Stimulated activated CD4-positive, alpha-beta T cell treated with anti-CD3 and anti-CD28 coated beads, Interleukin-4, amount 100 ng/mL, for 48 hours (primary cell): ENCODE measurements at regions not wholly inside any gene's neighbourhood (a gene's known extent, or its start where the extent isn't known, plus 50 kb on each side); places are given as distances from the start of the nearest gene placed in this dataset.

Experiments
- DNase-seq, 2 donors: peaks; one replicate each; pipeline ENCODE4 v3.0.0-alpha.2; 2020; ENCODE audit warnings: low read depth in 2 of 2

DNA sequence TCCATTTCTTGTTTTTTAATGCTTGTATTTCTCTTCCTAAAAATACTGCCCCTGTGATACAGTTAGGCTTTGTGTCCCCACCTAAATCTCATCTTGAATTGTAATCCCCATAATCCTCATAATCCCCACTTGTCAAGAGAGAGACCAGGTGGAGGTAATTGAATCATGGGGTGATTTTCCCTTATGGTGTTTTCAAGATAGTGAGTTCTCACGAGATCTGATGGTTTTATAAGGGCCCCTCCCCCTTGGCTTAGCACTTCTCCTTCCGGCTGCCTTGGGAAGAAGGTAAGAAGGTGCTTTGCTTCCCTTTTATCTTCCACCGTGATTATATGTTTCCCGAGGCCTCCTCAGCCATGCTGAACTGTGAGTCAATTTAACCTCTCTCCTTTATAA lies 227.4 kb downstream of the MAN2A1 start:
- DNase-seq, result no peak

DNA sequence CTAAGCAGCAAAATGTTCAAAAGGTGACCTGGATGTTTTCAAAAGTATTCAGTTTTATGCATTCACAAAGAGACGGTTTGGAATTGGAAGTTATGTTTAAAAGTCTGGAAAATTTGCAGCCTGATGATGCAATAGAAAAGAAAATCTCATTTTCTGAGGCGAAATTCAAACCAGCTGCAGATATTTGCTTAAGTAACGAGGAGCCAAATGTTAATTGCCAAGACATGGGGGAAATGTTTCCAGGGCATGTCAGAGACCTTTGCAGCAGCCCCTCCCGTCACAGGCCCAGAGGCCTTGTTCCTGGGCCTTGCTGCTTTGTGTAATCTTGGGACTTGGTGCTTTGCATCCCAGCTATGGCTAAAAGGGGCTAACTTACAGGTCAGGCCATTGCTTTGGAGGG lies 228.2 kb downstream of the MAN2A1 start:
- no peak for DNase-seq

DNA sequence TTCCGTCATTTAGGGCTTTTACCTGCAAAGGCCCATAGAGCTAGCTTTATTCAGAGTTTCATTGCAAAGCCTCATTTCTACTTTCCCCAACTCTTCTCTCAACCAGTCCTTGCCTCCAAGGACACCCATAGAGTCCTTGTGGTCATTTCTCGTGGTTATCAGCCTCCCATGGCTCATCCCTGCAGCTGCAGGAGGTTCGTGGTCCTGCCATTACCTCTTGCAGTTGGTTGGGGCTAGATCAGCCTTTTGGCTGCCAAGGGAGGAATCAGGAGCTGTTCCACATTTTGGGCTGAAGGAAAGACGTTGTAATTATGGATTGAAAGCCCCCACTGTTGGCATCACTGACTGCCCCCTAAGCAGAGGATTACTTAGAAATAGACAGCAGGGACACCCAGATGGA lies 231.0 kb downstream of the MAN2A1 start:
- DNase-seq, result no peak

DNA sequence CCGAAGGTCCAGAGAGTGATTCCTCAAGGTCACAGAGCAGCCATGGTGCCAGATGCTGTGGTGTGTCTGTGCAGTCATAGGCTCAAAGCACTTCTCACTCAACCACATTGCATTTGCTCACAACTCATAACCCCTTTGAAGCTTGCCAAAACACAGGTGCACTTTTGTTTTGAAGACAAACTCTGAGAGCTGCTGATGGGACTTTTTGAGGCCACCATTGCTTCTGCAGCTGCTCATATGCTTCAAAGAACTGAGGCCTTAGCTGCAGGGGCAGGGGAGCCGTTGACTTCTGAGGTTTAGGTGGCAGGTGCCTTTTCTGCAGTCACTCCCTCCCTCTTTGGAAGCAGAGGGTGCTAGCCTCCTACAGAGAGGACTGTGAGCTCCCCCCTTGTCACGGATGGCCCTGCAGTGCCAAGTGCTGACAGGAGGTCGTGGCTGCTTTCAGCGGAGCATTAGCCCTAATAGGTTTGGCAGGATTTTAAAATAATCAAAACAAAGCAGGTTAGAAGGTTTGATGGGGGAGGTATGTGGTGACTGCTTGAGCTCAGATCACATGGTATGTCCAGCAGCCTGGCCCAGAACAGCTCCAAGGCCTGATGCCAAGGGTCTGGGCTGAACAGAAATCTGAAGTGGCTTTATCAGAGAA lies 232.1 kb downstream of the MAN2A1 start:
- DNase-seq, result no peak

DNA sequence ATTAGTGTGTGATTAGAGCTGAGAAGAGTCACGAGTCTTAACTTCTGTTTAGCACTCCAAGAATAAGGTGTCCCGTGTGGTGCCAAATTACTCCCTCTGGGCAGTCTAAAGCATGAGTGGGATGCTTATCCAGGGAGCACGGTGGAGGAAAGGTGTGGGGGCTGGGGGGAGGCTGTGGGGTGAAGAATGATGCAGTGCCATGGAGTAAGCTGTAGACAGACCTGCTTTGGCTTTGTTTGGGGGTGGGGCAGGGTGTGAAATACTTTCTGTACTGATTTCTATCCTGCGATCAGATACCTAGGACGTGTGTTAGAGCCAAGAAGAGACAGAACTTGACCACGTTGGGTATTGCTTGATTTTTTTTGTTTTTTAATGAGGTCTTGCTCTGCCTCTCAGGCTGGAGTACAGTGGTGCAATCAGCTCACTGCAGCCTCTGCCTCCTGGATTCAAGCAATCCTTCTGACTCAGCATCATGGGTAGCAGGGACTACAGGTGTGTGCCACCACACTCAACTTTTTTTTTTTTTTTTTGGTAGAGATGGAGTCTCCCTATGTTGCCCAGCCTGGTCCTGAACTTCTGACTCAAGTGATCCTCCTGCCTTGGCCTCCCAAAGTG lies 232.8 kb downstream of the MAN2A1 start:
- no peak for DNase-seq

DNA sequence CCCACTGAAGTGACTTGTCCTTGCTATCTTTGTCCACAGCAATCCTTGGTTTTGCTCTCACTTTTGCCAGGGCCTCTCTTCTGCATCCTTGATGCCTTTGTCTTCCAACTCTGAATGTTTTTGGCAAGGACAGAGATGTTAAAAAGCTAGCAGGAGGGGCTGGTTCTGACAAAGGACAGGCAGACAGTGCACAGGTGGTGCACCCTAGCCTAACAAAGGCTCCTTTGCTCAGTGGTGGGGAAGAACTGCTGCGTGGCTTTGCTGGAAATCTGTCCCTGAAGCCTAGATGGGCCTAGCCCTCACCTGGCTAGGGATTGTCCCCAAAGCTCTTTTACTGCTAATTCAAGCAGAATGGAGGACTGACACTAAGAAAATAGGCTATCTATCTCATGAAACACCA lies 233.5 kb downstream of the MAN2A1 start:
- DNase-seq, result no peak

DNA sequence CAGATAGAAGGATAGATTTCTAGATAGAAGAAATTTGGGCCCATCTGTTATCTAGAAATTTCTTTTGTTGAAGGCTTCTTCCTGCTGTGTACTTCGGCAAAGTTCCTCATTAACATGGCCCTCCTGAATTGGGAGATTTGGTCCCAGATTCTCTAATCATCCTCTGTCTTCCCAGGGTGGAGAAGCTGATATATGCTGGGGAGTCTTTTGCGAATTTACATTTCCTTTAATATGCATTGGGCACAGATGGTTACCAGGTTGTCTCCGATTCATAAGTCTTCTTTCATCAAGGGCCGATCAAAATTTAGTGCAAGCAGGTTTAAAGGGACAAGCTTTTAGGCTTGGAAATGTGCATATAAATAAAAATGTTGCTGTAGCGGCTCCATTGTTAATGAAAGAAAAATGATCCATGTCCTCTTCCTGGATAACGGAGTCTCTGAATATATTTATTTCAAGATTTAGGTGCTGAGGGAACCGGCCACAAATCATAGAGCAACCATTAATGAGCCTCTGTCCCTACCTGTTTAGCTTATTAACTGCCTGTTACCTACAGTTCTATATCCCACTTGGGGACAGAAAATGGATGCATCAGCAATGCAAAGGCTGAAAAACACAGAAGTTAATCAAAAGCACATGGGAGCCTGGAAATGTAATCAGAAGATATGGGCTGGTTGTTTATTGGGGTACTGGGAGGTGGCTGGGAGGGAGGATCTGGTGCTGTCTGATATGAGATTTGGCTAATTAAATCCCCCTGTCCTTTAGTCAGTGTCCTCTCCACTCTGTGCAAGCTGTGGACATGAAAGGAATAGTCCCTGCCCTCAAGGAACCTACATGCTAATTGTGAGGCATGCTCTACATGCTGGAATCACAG lies 234.7 kb downstream of the MAN2A1 start:
- no peak for DNase-seq

DNA sequence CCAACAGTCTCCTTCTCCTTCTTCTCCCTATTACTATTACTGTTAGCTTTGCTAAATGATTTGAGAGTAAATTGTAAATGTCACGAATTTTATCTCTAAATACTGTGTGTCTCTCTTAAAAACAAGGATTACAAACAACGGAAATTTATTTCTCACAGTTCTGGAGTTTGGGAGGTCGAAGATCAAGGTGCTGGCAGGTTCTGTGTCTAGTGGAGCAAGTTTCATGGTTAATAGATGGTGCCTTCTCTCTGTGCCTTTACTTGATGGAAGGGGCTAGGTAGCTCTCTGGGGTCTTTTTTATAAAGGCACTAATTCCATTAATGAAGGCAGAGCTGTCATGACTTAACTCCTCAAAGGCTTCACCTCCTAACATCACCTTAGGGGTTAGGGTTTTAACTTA lies 237.9 kb downstream of the MAN2A1 start:
- no peak for DNase-seq

DNA sequence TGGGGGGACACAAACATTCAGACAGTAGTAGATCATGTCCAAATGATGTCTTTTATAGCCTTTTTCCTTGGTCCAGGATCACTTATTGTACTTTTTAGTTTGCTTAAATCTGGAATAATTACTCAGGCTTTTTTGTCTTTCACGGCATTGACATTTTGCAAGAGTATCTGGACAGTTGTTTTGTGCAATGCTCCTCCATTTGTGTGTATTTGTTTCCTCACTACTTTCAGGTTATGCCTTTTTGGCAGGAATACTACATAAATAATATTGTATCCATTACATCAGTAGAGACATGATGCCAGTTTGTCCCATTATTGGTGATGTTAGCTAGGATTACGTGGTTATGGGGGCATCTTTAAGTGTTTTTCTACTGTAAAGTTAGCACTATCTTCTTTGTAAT lies 238.3 kb downstream of the MAN2A1 start:
- no peak for DNase-seq

DNA sequence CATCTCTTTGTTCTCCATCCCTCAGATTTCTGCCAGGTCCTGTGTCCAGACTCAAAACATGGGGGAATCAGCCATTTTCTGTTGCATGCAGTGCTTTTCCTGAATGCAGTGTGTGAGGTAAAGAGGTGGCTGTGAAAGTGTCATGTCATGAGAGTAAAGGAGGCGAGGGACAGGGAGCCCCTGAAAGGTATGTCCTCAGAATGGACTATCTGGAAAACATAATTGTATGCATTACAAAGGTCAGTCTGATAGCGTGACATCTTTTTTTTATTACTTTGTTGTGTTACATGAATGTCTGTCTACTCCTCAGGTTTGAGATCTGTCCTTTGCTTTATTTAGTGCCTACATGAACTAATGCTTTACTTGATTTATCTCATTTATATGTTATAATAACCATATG lies 239.1 kb downstream of the MAN2A1 start:
- DNase-seq, result no peak

DNA sequence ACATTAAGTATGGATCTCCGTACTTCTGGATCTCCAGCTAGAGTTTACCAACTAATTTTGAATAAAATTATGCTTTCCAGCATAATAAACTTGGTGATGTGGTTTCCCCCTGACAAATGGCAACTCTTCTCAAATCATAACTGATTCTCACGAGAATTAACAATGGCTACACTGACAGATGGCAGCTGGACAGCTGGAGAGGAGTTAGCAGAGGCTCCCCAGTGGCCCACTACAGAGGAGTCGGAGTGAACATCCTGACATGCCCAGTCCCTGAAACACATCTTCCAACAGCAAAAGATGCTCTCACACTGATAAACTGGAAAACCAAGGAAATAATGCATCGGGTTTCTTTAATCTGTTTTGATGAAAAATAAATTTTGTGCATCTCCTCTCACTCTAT lies 239.6 kb downstream of the MAN2A1 start:
- DNase-seq, result no peak

DNA sequence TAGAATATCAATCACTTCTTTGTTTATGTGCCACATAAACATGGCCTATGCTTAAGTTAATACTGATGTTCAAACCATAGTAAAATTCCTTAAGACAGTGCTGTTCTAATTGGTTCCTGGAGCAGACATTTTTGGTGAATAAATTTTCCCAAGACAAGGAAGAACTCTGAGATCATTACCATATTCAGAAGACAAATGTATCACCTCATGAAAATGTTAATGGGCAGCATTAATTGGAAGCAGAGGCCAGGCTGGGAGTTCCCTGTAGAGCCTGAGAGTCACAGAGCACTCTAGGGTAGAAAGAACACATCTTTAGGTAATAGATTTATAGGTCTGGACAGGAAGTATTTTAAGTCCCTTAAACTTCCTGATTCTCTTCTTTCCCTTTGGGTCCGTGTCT lies 240.2 kb downstream of the MAN2A1 start:
- no peak for DNase-seq

DNA sequence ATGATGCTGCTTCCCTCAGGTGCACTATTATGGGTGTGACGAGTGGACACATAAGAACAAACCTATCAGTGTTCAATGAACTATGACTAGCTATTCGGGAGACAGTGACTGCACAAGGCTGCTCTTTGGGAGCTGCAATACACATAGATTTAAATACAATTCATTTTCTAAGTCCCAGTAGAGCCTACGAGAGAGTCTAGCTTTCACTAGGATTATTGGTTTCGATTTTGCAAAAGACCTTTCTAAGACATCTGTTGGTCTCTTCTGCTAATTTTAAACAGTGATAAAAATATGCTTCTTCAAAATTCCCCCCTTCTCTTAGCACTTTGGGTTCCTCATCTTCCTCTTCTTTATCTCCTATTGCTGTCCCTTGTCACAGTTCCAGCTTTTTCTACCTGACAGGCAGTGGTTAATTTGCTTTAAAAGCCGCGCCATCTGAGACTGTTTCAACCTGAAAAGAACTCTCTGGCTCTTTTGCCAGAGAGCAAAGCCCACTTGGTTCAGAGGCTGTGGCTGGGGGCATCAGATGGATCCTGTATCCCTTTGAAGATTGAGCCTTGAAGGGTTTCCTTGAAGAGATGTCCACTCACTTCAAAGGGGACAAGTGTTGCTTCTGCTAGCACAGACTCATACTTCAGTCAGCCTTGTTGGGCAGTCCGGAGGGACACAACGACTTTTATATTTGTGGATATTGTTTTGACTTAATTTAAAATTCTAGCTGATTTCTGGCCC lies 241.5 kb downstream of the MAN2A1 start:
- no peak for DNase-seq

DNA sequence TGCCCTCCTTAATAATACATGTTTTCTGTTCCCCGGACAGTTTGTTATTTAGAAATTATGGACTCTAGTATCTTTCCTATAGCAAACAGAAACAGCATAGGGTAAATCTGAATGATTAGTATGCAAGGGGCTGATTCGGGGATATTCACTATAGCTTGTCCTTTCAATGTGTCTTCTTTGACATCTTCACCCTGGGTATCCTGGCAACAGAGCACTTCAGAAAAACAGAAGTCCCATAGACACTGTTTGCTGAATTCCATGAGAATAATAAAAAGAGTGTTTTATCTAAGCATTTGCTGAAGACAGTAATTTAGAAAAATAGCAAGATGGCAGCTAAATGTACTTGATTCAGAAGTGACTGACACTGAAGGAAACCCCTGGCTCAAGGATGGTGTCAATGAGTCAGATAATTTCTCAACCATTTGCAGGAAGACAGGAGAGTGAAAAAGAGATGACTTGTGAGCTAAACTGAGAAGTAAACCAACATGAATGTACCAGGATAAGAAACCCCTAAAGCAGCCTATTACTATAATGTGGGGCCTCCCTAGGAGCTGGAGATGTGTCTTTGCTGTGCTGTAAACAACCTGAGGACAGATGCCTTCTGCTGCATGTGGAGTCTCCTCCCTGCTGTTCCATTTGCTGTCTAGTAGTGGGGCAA lies 246.2 kb downstream of the MAN2A1 start:
- no peak for DNase-seq

DNA sequence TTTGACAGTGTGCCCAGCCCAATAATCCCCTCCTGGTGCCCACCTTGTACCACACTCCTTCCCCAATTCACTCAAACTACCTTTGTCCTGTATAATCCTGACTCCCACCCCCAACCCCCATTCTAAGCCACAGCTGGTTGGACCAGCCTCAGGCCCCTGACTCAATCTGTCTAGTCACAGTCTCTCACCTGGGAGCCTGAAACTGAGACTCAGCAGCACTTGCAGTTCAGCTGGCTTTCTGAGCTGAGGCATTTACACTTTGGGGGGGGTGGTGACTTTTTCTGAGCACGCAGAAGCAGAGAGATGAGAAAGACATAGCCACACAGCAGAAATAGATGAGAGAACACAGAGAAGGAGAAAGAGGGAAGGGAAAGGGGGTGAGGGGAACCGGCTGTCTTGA lies 247.3 kb downstream of the MAN2A1 start:
- DNase-seq, result peak; percentile 16 to 20

DNA sequence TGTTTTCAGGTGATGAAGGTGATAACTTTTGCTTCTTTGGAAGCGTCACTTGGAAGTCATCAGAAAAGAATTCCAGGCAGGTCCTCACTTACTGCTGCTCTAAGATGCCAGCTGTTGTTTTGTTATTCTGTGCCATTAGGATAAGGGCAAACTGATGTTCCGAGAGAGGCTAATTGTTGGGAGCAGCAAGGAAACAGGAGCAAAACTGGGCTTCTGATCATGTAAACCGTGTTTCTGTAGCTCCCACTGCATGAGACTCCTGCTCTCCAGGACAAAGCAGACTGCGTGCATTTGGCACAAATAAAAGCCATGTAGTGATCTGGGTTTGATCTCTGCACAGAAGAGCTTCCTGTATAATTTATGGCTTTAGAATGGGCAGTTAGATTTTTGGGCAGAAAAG lies 248.2 kb downstream of the MAN2A1 start:
- DNase-seq, result no peak

DNA sequence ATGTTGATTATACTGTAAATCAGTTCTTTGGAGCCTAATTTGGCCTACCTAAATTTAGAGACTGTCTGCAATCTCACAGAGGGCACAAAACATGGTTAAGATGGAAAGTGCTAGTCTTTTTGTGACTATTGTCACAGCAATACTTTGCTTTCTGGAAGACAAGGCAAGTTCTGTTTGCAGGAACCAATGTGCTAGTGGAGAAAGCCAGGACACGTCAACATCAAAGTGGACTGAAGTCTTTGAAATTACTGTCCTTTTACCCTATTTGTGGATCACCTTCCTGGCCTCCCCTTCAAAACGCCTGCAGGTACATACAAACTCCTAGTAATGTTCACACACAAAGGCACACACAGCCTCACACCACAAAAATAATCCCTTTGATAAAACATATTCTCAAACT lies 248.7 kb downstream of the MAN2A1 start:
- no peak for DNase-seq

DNA sequence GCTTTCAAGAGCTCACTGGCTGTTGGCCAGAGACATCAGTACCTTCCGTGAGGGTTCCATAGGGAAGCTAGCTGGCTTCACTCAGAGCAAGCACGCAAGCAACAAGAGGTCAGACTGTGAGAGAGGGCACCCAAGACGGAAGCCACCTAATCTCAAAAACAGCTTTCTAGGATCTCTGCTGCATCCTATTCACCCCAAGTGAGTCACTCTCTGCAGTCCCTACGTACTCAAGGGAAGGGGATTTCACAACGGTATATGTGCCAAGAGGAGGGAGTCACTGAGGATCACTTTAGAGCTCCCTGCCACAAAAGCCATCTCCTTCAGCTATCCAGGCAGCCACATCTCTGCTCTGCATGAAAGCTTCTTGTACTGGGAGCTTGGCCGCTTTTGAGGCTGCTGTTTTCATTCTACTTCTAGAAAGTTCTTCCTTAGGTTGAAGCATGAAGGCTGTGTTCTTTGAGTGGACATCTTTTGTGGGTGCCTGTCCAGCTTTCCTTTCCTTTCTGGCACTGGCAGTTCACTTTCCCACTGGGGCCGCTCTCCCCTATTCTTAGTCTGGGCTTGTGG lies 249.5 kb downstream of the MAN2A1 start:
- DNase-seq, result no peak

DNA sequence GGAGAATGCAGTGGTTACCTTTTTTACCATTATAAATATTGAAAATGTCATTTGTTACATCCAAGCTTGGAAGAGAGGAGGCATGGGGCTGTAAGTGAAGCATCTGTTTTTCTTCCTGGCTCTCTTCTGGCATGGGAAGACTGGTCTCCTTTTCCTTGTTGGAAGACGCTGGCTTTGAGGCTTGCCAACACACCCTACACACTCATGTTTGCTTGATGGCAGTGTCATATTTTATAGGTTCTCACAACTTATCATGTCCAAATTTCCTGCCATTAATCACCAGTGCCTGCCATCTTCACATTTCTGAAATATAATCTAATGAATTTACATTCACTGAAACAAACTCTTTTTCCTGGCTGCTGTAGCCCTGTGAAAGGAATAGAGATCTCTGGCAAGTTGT lies 252.9 kb downstream of the MAN2A1 start:
- no peak for DNase-seq

DNA sequence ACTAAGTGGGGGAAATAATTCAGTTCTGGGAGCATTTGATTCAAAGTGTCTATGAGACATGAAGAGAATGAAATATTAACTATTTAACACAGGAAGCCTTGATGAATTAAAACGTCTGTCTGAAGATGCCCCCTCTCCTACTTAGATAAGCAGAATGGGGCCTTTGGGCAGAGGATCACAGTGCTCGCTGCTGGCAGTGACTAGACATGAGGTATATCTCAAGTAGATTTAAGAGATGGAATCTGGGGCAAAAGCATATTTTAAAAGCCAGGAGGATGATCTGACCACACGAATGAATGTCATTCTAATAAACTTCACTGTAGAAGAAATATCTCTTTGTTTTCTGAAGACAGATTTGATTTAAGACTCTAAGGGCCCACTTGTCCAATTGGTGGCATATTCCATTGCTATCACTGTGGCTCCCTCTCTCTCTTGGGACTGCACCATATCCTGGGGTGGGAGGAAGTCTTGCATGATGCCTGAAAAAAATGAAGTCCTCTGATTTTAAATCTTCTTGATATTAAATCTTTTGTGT lies 254.0 kb downstream of the MAN2A1 start:
- DNase-seq, result no peak

DNA sequence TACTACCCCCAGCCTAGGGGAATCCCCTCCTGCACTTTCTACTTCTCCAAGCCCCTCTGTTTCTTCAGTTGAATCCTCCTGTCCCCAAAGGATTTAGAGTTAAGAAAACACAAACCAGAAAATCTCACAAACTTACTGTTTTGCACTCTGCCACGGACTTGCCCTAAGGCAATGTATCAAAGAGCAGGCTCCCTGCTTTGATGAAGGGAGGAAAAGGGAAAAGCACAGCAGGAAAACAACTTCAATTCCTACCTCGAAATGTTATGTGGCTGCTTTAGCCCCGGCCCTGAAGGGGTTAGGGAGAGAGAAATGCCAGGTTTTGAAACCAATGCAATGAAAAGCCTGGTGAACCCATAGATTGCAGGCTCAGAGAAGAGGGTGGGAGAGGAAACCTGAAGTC lies 254.7 kb downstream of the MAN2A1 start:
- no peak for DNase-seq
